Stomach (tissue), 8 donors: ENCODE measurements at regions not wholly inside any gene's neighbourhood (a gene's known extent, or its start where the extent isn't known, plus 50 kb on each side); places are given as distances from the start of the nearest gene placed in this dataset.

Source experiments
- DNase-seq, 2 donors: peaks; one replicate each; pipeline versions ENCODE4 v3.0.0 to v3.0.0-alpha.2; 2013 to 2019
- H3K27ac ChIP-seq, 5 donors: fragments of 200-600 bp in 4 of 5; sonication (generic) in 4 of 5; one replicate each; pipeline ENCODE4 v1.5.1; 2013 to 2019; ENCODE audit warnings: mild to moderate bottlenecking in 1 of 5, moderate library complexity in 1 of 5
- H3K27me3 ChIP-seq, 3 donors: fragments of 200-600 bp; sonication (generic); one replicate each; pipeline ENCODE4 v1.5.1; 2017 to 2019; ENCODE audit warnings: mixed run types in 1 of 3
- H3K36me3 ChIP-seq, 4 donors: fragments of 200-600 bp; sonication (generic); 1 replicate in 3 of 4; 2 replicates in 1 of 4; pipeline ENCODE4 v1.5.1; 2016 to 2019
- H3K4me1 ChIP-seq, 4 donors: fragments of 200-600 bp; sonication (generic); one replicate each; pipeline ENCODE4 v1.5.1; 2016 to 2019
- H3K4me3 ChIP-seq, 4 donors: fragments of 200-600 bp; sonication (generic) in 3 of 4; one replicate each; pipeline ENCODE4 v1.5.1; 2016 to 2019; ENCODE audit warnings: mild to moderate bottlenecking in 1 of 4
- H3K9me3 ChIP-seq, 4 donors: fragments of 200-600 bp; sonication (generic); one replicate each; pipeline ENCODE4 v1.5.1; 2016 to 2019
- EP300 ChIP-seq: sonication (generic); formaldehyde crosslinking; IDR thresholded peaks from one replicate; pipeline ENCODE4 v1.6.1; 2017; ENCODE audit warnings: antibody characterized with exemption
- POLR2A ChIP-seq, 4 donors: fragments of 450-650 bp; IDR thresholded peaks; one replicate each; pipeline ENCODE4 v1.6.1; 2016; ENCODE audit warnings: antibody characterized with exemption in 4 of 4, control low read depth in 2 of 4, mild to moderate bottlenecking in 1 of 4, moderate library complexity in 1 of 4
- POLR2AphosphoS5 ChIP-seq, 3 donors: sonication (generic); formaldehyde crosslinking; IDR thresholded peaks; one replicate each; pipeline ENCODE4 v1.6.1; 2016; ENCODE audit warnings: antibody characterized with exemption in 3 of 3
- WGBS, 5 donors: extraction: QIAGEN DNeasy Blood & Tissue Kit in 3 of 5; methylation state at CpG; one replicate each; pipeline versions ENCODE4 v1.1.5 to v1.1.7; 2013 to 2018; 5-methylcytosine and 5-hydroxymethylcytosine counted together
- intact Hi-C: fragments of 100-400 bp; cut with DNase I; formaldehyde crosslinking; loops from one replicate; pipeline ENCODE4 v1.15.1; 2023; ENCODE audit warnings: low total_unique reads
- TF ChIP-seq, protein P1 (sequence below), 7 experiments: fragments of 450-650 bp in 4 of 7; fragments of 200-600 bp in 3 of 7; sonication (generic) in 3 of 7; IDR thresholded peaks; one replicate each; pipeline ENCODE4 v1.5.1; 2016 to 2019; ENCODE audit warnings: antibody characterized with exemption in 7 of 7, control low read depth in 2 of 7, mild to moderate bottlenecking in 1 of 7
- donor health status: healthy with polysubstance abuse.
- donor health status: Bipolar disorder and iron deficiency.
- donor health status: healthy.

DNA sequence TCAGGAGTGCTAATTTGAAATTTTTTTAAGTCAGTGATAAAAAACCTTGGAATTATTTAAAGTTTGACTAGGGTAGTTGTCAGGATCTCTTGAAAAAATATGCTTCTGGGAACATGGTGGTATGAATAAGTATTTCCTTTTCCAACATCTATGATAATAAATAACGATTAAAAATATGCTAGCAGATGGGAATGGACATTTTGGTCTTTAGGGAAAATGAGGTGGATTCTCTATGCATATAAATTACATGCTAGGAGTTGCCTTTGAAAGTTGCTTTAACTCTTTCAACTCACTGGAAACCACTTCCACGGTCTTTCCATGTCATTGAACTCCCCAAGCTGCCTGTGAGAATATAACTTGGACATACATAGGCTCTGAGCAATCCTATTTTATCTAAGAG, 731.5 kb upstream of the MARCKS start:
- 73 to 85% (median 76%) methylated on average over 2 of the region's 2 CpGs for WGBS, 5 donors

DNA sequence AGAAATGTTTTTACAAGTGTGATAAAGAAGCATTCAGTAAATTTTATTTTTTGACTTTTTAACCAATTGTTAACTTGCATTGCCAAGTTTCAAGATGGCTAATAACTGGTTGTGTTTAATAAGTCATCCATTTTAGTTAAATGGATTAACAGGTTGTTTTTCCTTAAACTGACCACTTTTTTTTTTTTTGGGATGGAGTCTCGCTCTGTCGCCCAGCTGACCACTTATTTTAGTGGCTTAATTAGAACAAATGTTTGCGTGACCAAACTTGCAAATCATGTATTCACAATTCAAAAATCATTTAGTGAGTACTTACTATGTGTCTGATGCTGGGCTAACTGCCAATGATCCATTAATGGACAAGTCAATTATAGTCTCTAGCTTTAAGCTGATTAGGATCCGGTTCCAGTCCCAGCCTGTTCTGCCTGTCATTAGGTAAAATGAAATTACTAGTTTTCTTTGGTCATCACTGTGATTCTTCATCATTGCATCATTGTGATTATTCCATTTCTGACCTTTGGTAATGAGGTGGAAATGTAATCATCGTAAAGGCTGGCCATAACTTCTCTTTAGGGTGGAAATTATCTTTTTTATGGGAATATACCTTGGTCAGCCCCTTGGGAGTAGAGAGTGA, 729.2 kb upstream of the MARCKS start:
- WGBS, 5 donors, result 90 to 95% (median 91%) methylated on average over 5 of the region's 5 CpGs
- H3K4me1 ChIP-seq, result no peaks in the 10 kb centered on the region
- intact Hi-C loops, result no loop called here
- H3K27ac ChIP-seq, result no peak overlapping the region
- no peak overlapping the region for H3K4me3 ChIP-seq
- no peaks in the 10 kb centered on the region for H3K27me3 ChIP-seq
- TF ChIP-seq POLR2A (IDR thresholded peaks at IDR 0.05) (no peak), EP300 (no peak), POLR2AphosphoS5 (IDR thresholded peaks at IDR 0.05) (no peak)
- TF ChIP-seq, protein P1, sequence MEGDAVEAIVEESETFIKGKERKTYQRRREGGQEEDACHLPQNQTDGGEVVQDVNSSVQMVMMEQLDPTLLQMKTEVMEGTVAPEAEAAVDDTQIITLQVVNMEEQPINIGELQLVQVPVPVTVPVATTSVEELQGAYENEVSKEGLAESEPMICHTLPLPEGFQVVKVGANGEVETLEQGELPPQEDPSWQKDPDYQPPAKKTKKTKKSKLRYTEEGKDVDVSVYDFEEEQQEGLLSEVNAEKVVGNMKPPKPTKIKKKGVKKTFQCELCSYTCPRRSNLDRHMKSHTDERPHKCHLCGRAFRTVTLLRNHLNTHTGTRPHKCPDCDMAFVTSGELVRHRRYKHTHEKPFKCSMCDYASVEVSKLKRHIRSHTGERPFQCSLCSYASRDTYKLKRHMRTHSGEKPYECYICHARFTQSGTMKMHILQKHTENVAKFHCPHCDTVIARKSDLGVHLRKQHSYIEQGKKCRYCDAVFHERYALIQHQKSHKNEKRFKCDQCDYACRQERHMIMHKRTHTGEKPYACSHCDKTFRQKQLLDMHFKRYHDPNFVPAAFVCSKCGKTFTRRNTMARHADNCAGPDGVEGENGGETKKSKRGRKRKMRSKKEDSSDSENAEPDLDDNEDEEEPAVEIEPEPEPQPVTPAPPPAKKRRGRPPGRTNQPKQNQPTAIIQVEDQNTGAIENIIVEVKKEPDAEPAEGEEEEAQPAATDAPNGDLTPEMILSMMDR (IDR thresholded peaks at IDR 0.05), result no peak
- H3K36me3 ChIP-seq, result no peaks in the 10 kb centered on the region
- no peak for DNase-seq
- no peaks in the 10 kb centered on the region for H3K9me3 ChIP-seq

More for the DNA sequence above, 731.5 kb upstream of the MARCKS start:
- H3K27ac ChIP-seq, result no peak overlapping the region
- no peak overlapping the region for H3K4me3 ChIP-seq
- DNase-seq, result no peak
- H3K4me1 ChIP-seq, result peaks cover 0 to 6% (median 2%) of the 10 kb centered on the region in 4 donors
- no peaks in the 10 kb centered on the region for H3K27me3 ChIP-seq
- no peaks in the 10 kb centered on the region for H3K36me3 ChIP-seq
- no peaks in the 10 kb centered on the region for H3K9me3 ChIP-seq
- intact Hi-C loops, result no loop called here
- TF ChIP-seq, protein P1 (IDR thresholded peaks at IDR 0.05), result no peak
- TF ChIP-seq POLR2AphosphoS5 (IDR thresholded peaks at IDR 0.05) (no peak), EP300 (no peak), POLR2A (IDR thresholded peaks at IDR 0.05) (no peak)

DNA sequence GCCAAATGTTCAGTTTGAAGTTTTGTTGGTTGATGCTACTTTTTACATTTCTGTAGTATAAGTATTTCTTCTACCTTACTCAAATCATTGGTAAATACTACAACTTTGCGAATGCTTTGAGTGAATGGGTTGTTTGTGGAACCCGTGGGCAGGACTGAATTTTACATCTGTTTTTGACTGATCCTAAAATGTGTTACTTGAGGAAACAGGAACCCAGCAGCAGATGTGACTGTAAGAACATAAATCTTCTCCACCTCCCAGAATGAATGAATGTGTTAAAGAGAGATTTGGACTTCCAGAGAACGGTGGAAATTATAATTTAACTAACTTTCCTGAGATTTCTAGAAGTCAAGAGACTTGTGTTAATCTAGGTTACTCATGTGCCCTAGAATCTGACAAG, 728.5 kb upstream of the MARCKS start:
- no peaks in the 10 kb centered on the region for H3K27me3 ChIP-seq
- intact Hi-C loops, result no loop called here
- no peak overlapping the region for H3K4me3 ChIP-seq
- no peaks in the 10 kb centered on the region for H3K4me1 ChIP-seq
- 70 to 87% (median 84%) methylated on average over 3 of the region's 3 CpGs for WGBS, 5 donors
- H3K27ac ChIP-seq, result no peak overlapping the region
- DNase-seq, result no peak
- H3K36me3 ChIP-seq, result no peaks in the 10 kb centered on the region
- no peaks in the 10 kb centered on the region for H3K9me3 ChIP-seq
- TF ChIP-seq POLR2A (IDR thresholded peaks at IDR 0.05) (no peak), POLR2AphosphoS5 (IDR thresholded peaks at IDR 0.05) (no peak), EP300 (no peak)
- TF ChIP-seq, protein P1 (IDR thresholded peaks at IDR 0.05), result no peak

DNA sequence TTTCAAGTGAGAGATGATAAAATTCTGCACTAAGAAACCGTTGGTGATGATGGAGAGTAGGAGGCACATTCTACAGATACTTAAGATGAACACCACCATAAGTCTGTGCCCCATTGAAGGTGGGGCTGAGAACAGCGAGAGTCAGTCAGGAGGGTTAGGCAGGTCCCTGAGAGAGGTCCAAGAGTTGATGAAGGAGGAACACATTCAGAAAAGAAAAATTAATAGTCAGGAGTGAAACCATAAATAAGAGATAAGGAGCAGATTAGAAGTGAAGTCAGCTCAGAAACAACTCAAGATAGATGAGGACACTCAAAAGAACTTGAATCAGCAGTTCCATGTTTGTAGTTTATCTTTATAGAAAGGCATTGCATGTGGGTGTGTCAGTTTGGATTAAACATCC, 727.2 kb upstream of the MARCKS start:
- WGBS, 5 donors, result 54 to 82% (median 61%) methylated on average over 2 of the region's 2 CpGs
- Histone ChIP-seq H3K9me3 (no peaks in the 10 kb centered on the region), H3K27me3 (no peaks in the 10 kb centered on the region), H3K27ac (no peak overlapping the region), H3K4me1 (no peaks in the 10 kb centered on the region), H3K36me3 (no peaks in the 10 kb centered on the region), H3K4me3 (no peak overlapping the region)
- no peak for TF ChIP-seq POLR2AphosphoS5 (IDR thresholded peaks at IDR 0.05)
- no peak for TF ChIP-seq POLR2A (IDR thresholded peaks at IDR 0.05)
- no peak for TF ChIP-seq EP300
- TF ChIP-seq, protein P1 (IDR thresholded peaks at IDR 0.05), result no peak
- intact Hi-C loops, result no loop called here
- no peak for DNase-seq
